Omental fat pad (tissue), 3 donors: ENCODE measurements at regions not wholly inside any gene's neighbourhood (a gene's known extent, or its start where the extent isn't known, plus 50 kb on each side); places are given as distances from the start of the nearest gene placed in this dataset.

ENCODE experiments used
- ATAC-seq: fragments of 150-250 bp; one replicate; pipeline ENCODE4 v1.9.1; 2016; ENCODE audit warnings: mild to moderate bottlenecking, moderate library complexity; ENCODE audit not compliant: low FRiP score
- DNase-seq: peaks from one replicate; pipeline ENCODE4 v3.0.0-alpha.2; 2019; ENCODE audit warnings: low spot score
- TF ChIP-seq, protein P1 (sequence below), 3 donors: fragments of 450-650 bp; IDR thresholded peaks; one replicate each; pipeline ENCODE4 v1.5.1; 2016 to 2017; ENCODE audit warnings: antibody characterized with exemption in 3 of 3, mild to moderate bottlenecking in 3 of 3, moderate library complexity in 2 of 3

- ATAC-seq (no peak), DNase-seq (no peak)
- TF ChIP-seq, protein P1, sequence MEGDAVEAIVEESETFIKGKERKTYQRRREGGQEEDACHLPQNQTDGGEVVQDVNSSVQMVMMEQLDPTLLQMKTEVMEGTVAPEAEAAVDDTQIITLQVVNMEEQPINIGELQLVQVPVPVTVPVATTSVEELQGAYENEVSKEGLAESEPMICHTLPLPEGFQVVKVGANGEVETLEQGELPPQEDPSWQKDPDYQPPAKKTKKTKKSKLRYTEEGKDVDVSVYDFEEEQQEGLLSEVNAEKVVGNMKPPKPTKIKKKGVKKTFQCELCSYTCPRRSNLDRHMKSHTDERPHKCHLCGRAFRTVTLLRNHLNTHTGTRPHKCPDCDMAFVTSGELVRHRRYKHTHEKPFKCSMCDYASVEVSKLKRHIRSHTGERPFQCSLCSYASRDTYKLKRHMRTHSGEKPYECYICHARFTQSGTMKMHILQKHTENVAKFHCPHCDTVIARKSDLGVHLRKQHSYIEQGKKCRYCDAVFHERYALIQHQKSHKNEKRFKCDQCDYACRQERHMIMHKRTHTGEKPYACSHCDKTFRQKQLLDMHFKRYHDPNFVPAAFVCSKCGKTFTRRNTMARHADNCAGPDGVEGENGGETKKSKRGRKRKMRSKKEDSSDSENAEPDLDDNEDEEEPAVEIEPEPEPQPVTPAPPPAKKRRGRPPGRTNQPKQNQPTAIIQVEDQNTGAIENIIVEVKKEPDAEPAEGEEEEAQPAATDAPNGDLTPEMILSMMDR (IDR thresholded peaks at IDR 0.05), result no peak
Observed at GRCh38 chr1:229949500-229949899, 117.5 kb upstream of the GALNT2 start.

DNA sequence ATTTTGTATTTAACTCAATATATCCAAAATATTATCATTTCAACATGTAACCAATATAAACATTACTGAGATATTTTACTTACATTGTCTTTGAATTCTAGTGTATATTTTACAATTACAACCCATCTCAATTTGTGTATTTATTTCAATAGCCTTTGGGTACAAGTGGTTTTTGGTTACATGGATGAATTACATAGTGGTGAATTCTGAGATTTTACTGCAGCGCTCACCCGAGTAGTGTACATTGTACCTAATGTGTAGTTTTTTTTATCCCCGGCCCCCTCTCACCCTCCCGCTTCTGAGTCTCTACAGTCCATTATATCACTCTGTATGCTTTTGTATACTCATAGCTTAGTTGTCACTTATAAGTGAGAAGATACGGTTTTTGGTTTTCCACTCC is 117.0 kb upstream of the GALNT2 start:
- DNase-seq (no peak), ATAC-seq (no peak)
- TF ChIP-seq, protein P1 (IDR thresholded peaks at IDR 0.05), result no peak

- TF ChIP-seq, protein P1 (IDR thresholded peaks at IDR 0.05), result no peak
- no peak for ATAC-seq
Observed at GRCh38 chr1:229950908-229951307, 116.1 kb upstream of the GALNT2 start.

DNA sequence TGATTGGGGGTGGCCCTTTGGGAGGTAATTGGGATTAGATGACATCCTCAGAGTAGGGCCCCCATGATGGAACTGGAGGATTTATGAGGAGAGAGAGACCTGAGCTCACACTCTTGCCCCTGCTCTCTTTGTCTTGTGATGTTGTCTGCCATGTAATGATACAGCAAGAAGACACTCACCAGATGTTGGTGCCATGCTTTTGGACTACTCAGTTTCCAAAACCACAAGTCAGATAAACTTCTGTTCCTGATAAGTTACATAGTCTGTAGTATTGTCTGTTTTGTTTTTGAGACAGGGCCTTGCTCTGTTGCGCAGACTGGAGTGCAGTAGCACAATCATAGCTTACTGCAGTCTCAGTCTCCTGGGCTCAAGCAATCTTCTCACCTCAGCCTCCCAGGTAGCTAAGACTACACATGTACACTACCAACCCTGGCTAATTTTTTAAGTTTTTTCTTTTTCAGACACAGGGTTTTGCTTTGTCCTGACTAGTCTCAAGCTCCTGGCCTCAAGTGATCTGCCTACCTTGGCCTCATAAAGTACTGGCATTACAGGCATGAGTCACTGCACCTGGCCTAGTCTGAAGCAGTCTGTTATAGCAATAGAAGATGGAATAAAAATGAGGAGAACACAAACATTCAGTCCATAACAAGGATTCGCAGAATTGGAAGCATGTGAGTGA is 115.0 kb upstream of the GALNT2 start:
- TF ChIP-seq, protein P1 (IDR thresholded peaks at IDR 0.05), result no peak
- ATAC-seq (no peak), DNase-seq (no peak)

More at GRCh38 chr1:229950908-229951307, 116.1 kb upstream of the GALNT2 start:
- no peak for DNase-seq

GRCh38 chr1:229952670-229953520 is 114.1 kb upstream of the GALNT2 start:
- DNase-seq (no peak), ATAC-seq (no peak)
- TF ChIP-seq, protein P1 (IDR thresholded peaks at IDR 0.05), result no peak

GRCh38 chr1:229953736-229954326 is 113.2 kb upstream of the GALNT2 start:
- TF ChIP-seq, protein P1 (IDR thresholded peaks at IDR 0.05), result no peak
- DNase-seq (no peak), ATAC-seq (no peak)
